H1 (cell line): ENCODE measurements at regions not wholly inside any gene's neighbourhood (a gene's known extent, or its start where the extent isn't known, plus 50 kb on each side); places are given as distances from the start of the nearest gene placed in this dataset.

Experiments used
- CTCF ChIA-PET: fragments of 300-600 bp; sonication (Branson Sonifier 250); formaldehyde crosslinking; loops from one replicate; lab custom pipeline; 2021; ENCODE audit not compliant: partially characterized antibody; lab: Charles Lee
- POLR2A ChIA-PET: fragments of 300-600 bp; sonication (Branson Sonifier 250); formaldehyde crosslinking; loops from one replicate; lab custom pipeline; 2021; ENCODE audit warnings: inconsistent platforms; ENCODE audit not compliant: partially characterized antibody; lab: Charles Lee
- DNase-seq, 2 experiments: peaks; one replicate each; pipeline versions ENCODE4 v3.0.0 to v3.0.0-alpha.2; 2010 to 2022; ENCODE audit warnings: low spot score in 2 of 2, low read depth in 1 of 2, mixed read lengths in 1 of 2
- FAIRE-seq: peaks from 2 replicates; lab custom pipeline; 2011; peaks lifted over from hg19 to GRCh38; lab: Jason Lieb, UNC
- H2AFZ ChIP-seq: 2 replicates; pipeline ENCODE4 v1.8.1; 2012; ENCODE audit warnings: low read length, inconsistent platforms
- H2AK5ac ChIP-seq: 2 replicates; pipeline ENCODE4 v1.6.1; 2013; ENCODE audit warnings: low read depth, low read length
- H2BK120ac ChIP-seq: replicated peaks from 2 replicates; pipeline ENCODE3; 2013; ENCODE audit warnings: low read depth, low read length, inconsistent platforms
- H2BK12ac ChIP-seq: 2 replicates; pipeline ENCODE4 v1.6.1; 2013; ENCODE audit warnings: low read depth, low read length
- H2BK15ac ChIP-seq: 2 replicates; pipeline ENCODE4 v1.6.1; 2013; ENCODE audit warnings: low read length
- H2BK20ac ChIP-seq: 2 replicates; pipeline ENCODE4 v1.6.1; 2013; ENCODE audit warnings: low read length
- H2BK5ac ChIP-seq: 2 replicates; pipeline ENCODE4 v1.6.1; 2013; ENCODE audit warnings: low read depth, low read length
- H3K14ac ChIP-seq: 2 replicates; pipeline ENCODE4 v1.6.1; 2013; ENCODE audit warnings: inconsistent platforms; ENCODE audit not compliant: insufficient read length
- H3K18ac ChIP-seq: 2 replicates; pipeline ENCODE4 v1.6.1; 2013; ENCODE audit warnings: low read length; ENCODE audit errors: extremely low read depth
- H3K23ac ChIP-seq: 2 replicates; pipeline ENCODE4 v1.6.1; 2013; ENCODE audit warnings: inconsistent platforms; ENCODE audit not compliant: insufficient read length
- H3K23me2 ChIP-seq: 2 replicates; pipeline ENCODE4 v1.6.1; 2013; ENCODE audit warnings: low read depth, low read length
- H3K27ac ChIP-seq: 2 replicates; pipeline ENCODE4 v1.6.1; 2011; ENCODE audit warnings: low read depth, low read length, inconsistent platforms
- H3K27me3 ChIP-seq, 4 experiments: replicated peaks in 1 of 4; 1 replicate in 1 of 4; 2 replicates in 3 of 4; pipeline versions ENCODE4 v1.6.1 to v1.8.1; 2011 to 2013; ENCODE audit warnings: low read length in 3 of 4, mild to moderate bottlenecking in 3 of 4, inconsistent platforms in 2 of 4, mixed read lengths in 2 of 4, moderate library complexity in 1 of 4; ENCODE audit not compliant: control insufficient read depth in 3 of 4, insufficient read depth in 3 of 4; ENCODE audit errors: extremely low read depth in 1 of 4
- H3K36me3 ChIP-seq, 4 experiments: 2 replicates each; pipeline versions ENCODE4 v1.6.1 to v1.8.1; 2011 to 2013; ENCODE audit warnings: mild to moderate bottlenecking in 4 of 4, low read length in 3 of 4, moderate library complexity in 2 of 4, control low read depth in 1 of 4, inconsistent platforms in 1 of 4; ENCODE audit not compliant: insufficient read depth in 4 of 4, control insufficient read depth in 2 of 4
- H3K4ac ChIP-seq: replicated peaks from 2 replicates; pipeline ENCODE3; 2013; ENCODE audit warnings: low read length, low read depth, mixed read lengths, inconsistent platforms; ENCODE audit not compliant: insufficient read length
- H3K4me1 ChIP-seq, 4 experiments: replicated peaks in 1 of 4; 1 replicate in 1 of 4; 2 replicates in 3 of 4; pipeline versions ENCODE4 v1.6.1 to v1.8.1; 2011 to 2013; ENCODE audit warnings: low read length in 3 of 4, inconsistent platforms in 2 of 4, mixed read lengths in 1 of 4; ENCODE audit not compliant: insufficient read depth in 4 of 4, control insufficient read depth in 3 of 4
- H3K4me2 ChIP-seq, 2 experiments: 2 replicates each; pipeline versions ENCODE4 v1.6.1 to v1.8.1; 2011 to 2013; ENCODE audit warnings: low read depth in 2 of 2, low read length in 2 of 2, control low read depth in 1 of 2, inconsistent platforms in 1 of 2, mild to moderate bottlenecking in 1 of 2; ENCODE audit not compliant: insufficient read depth in 1 of 2
- H3K4me3 ChIP-seq, 4 experiments: fragments of 200-600, 300-600 bp in 1 of 4; sonication (generic), shearing (Covaris generic), sonication (Bioruptor Twin) in 1 of 4; 2 replicates each; pipeline versions ENCODE4 v1.5.1 to v1.8.1; 2011 to 2016; ENCODE audit warnings: low read length in 4 of 4, low read depth in 3 of 4, control low read depth in 2 of 4, inconsistent platforms in 2 of 4, mild to moderate bottlenecking in 2 of 4, mixed read lengths in 1 of 4, moderate library complexity in 1 of 4; ENCODE audit not compliant: insufficient read depth in 2 of 4; ENCODE audit errors: extremely low read depth in 1 of 4
- H3K56ac ChIP-seq: replicated peaks from 2 replicates; pipeline ENCODE3; 2013; ENCODE audit warnings: low read depth, mild to moderate bottlenecking, mixed read lengths, low read length, inconsistent platforms; ENCODE audit not compliant: insufficient read length
- H3K79me1 ChIP-seq: 2 replicates; pipeline ENCODE4 v1.6.1; 2013; ENCODE audit warnings: low read depth, low read length, control low read depth
- H3K79me2 ChIP-seq, 2 experiments: 2 replicates each; pipeline versions ENCODE4 v1.6.1 to v1.8.1; 2012 to 2013; ENCODE audit warnings: low read length in 2 of 2, mild to moderate bottlenecking in 2 of 2, inconsistent platforms in 1 of 2; ENCODE audit not compliant: insufficient read depth in 2 of 2, control insufficient read depth in 1 of 2
- H3K9ac ChIP-seq, 4 experiments: replicated peaks in 1 of 4; 1 replicate in 1 of 4; 2 replicates in 3 of 4; pipeline versions ENCODE4 v1.6.1 to v1.8.1; 2011 to 2013; ENCODE audit warnings: low read depth in 3 of 4, low read length in 3 of 4, control low read depth in 2 of 4, mild to moderate bottlenecking in 2 of 4, moderate library complexity in 2 of 4, inconsistent platforms in 1 of 4; ENCODE audit errors: extremely low read depth in 1 of 4
- H3K9me3 ChIP-seq, 2 experiments: 2 replicates each; pipeline versions ENCODE4 v1.6.1 to v1.8.1; 2012 to 2013; ENCODE audit warnings: mild to moderate bottlenecking in 2 of 2, moderate library complexity in 2 of 2, control low read depth in 1 of 2, inconsistent platforms in 1 of 2, low read depth in 1 of 2, low read length in 1 of 2, mixed read lengths in 1 of 2; ENCODE audit not compliant: insufficient read depth in 2 of 2
- H4K20me1 ChIP-seq, 2 experiments: replicated peaks in 1 of 2; 2 replicates each; pipeline versions ENCODE3 to v1.8.1; 2011 to 2013; ENCODE audit warnings: inconsistent platforms in 2 of 2, low read length in 2 of 2, mild to moderate bottlenecking in 1 of 2; ENCODE audit not compliant: insufficient read depth in 2 of 2, control insufficient read depth in 1 of 2
- H4K5ac ChIP-seq: 2 replicates; pipeline ENCODE4 v1.6.1; 2013; ENCODE audit warnings: low read length, low read depth, mixed read lengths, inconsistent platforms; ENCODE audit not compliant: insufficient read length
- H4K8ac ChIP-seq: 2 replicates; pipeline ENCODE4 v1.8.0; 2013; ENCODE audit warnings: mild to moderate bottlenecking, moderate library complexity, low read length, inconsistent platforms; ENCODE audit not compliant: insufficient read depth; ENCODE audit errors: extremely low read depth
- H4K91ac ChIP-seq: replicated peaks from 2 replicates; pipeline ENCODE3; 2013; ENCODE audit warnings: low read length, mixed read lengths, inconsistent platforms; ENCODE audit not compliant: insufficient read length
- FOSL1 ChIP-seq: IDR thresholded peaks from 2 replicates; pipeline ENCODE4 v1.6.1; 2011; ENCODE audit warnings: mild to moderate bottlenecking, low read depth, low read length, moderate library complexity; ENCODE audit not compliant: insufficient read depth
- SP2 ChIP-seq: IDR thresholded peaks from 2 replicates; pipeline ENCODE4 v1.6.1; 2012; ENCODE audit warnings: mild to moderate bottlenecking, low read length, inconsistent platforms
- YY1 ChIP-seq: IDR thresholded peaks from 2 replicates; pipeline ENCODE4 v1.6.1; 2011; ENCODE audit warnings: low read depth, mild to moderate bottlenecking, low read length
- WGBS, 2 experiments: shearing (Covaris generic) in 1 of 2; methylation state at CpG; one replicate each; pipeline versions ENCODE4 v1.1.6 to v1.1.7; 2013 to 2015; ENCODE audit warnings: low lambda C conversion rate in 2 of 2, mixed read lengths in 2 of 2, inconsistent platforms in 1 of 2, low coverage in 1 of 2, missing lambda C conversion rate in 1 of 2; ENCODE audit not compliant: insufficient replicate concordance in 2 of 2, insufficient coverage in 1 of 2, insufficient read length in 1 of 2; ENCODE audit errors: extremely low coverage in 1 of 2, missing lambda C conversion rate in 1 of 2; 5-methylcytosine and 5-hydroxymethylcytosine counted together

DNA sequence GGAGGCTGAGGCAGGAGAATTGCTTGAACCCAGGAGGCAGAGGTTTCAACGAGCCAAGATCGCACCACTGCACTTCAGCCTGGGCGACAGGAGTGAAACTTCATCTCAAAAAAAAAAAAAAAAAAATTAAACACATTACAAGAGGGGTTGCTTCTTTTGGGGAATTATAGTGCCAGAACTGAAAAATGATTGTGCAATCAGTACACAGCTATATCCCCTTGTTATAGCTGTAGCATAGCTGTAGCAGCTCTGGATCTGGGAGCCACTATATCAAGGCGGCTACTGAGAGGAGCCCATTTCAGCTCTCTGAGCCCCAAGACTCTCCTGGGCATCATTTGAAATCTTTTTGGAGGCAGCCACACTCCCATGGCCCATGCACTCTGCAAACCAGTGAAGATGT lies 334.3 kb downstream of the TFAP2A start:
- no peaks in the 10 kb centered on the region for H3K23me2 ChIP-seq
- H4K5ac ChIP-seq: no peak overlapping the region
- no peaks in the 10 kb centered on the region for H4K20me1 ChIP-seq
- H3K27ac ChIP-seq: no peak overlapping the region
- H3K56ac ChIP-seq: no peak overlapping the region
- no peak overlapping the region for H2AFZ ChIP-seq
- no peak overlapping the region for H4K91ac ChIP-seq
- no peak overlapping the region for H2BK120ac ChIP-seq
- H3K79me2 ChIP-seq: no peaks in the 10 kb centered on the region
- no peak for TF ChIP-seq YY1
- TF ChIP-seq FOSL1: no peak
- no peak for TF ChIP-seq SP2
- no peak overlapping the region for H2BK20ac ChIP-seq
- no peak overlapping the region for H3K14ac ChIP-seq
- no peak overlapping the region for H3K4me3 ChIP-seq
- H2AK5ac ChIP-seq: no peak overlapping the region
- H3K36me3 ChIP-seq: no peaks in the 10 kb centered on the region
- H3K27me3 ChIP-seq: no peaks in the 10 kb centered on the region
- no peak overlapping the region for H3K4ac ChIP-seq
- H2BK15ac ChIP-seq: no peak overlapping the region
- POLR2A ChIA-PET: interaction anchor here (0.7 kb wide), 1 partner anchor 1370 kb away, joined by 3 read pairs; no protein-coding TSS in a partner anchor
- no peak overlapping the region for H3K23ac ChIP-seq
- H4K8ac ChIP-seq: no peak overlapping the region
- no peaks in the 10 kb centered on the region for H3K4me1 ChIP-seq
- H3K9ac ChIP-seq: no peak overlapping the region
- FAIRE-seq (no peak), DNase-seq (no peak)
- H3K18ac ChIP-seq: no peak overlapping the region
- no peak overlapping the region for H2BK5ac ChIP-seq
- no peak overlapping the region for H3K4me2 ChIP-seq
- 84% methylated on average over 4 of the region's 4 CpGs; no CpG with 5 or more reads in 1 of the 2 experiments for WGBS, 2 experiments
- H3K9me3 ChIP-seq: no peaks in the 10 kb centered on the region
- CTCF ChIA-PET: interaction anchor here (1.2 kb wide), 1 partner anchor 17 kb away, joined by 3 read pairs; no protein-coding TSS in a partner anchor
- no peaks in the 10 kb centered on the region for H3K79me1 ChIP-seq
- no peak overlapping the region for H2BK12ac ChIP-seq
